Stimulated activated CD8-positive, alpha-beta memory T cell treated with anti-CD3 and anti-CD28 coated beads, Interleukin-15, amount 100 ng/mL, for 24 hours (primary cell): ENCODE measurements at regions not wholly inside any gene's neighbourhood (a gene's known extent, or its start where the extent isn't known, plus 50 kb on each side); places are given as distances from the start of the nearest gene placed in this dataset.

Source experiments
- DNase-seq: peaks from one replicate; pipeline ENCODE4 v3.0.0-alpha.2; 2020; ENCODE audit warnings: low read depth

DNA sequence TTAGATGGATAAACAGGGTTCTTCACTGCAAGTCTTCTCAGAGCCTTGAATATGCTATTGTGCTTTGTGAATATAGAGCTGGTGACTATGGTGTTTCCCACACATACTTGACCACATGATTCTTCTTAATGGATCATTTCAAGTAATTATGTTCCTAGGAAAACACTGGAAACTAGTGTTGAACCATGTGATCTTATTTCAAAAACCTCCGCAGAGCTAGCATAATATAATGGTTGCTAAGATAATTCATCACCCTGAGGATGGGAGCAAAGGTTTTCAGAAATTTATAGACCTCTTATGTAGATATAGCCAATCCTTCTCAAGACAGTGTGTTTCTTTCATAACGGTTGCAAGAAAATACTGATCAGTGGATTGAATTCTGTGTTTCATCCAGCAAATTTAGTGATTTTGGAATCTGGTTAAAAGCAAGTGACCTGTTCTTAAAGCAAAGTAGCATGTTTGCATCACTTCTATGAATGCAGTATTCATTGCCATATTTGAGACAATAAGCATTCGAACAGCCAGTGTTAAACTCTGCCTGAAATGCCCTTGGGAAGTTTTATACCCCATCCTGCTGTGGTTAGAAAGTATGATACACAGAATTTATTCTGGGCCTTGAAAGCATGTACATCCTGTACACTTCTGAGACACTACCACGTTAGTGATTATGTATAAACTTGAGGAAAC is 341.0 kb upstream of the E2F7 start:
- DNase-seq, result no peak

DNA sequence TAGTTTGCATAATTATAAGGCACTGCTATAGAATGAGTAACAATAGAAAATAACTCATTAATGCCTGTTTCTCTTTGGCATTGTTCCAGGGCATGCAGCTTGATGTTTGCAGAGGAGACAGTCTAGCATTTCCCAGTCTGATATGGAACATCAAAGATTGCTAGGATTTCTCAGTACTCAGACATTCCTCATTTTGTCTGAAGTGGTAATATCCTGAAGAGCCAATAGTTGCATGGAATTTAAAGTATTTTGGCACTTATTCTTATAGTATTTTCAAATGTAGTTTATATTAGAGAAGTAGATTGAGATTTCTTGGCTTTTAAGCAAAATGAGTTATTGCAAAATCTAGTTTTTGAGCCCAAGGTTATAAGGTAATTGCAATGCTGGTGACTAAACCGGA is 337.3 kb upstream of the E2F7 start:
- no peak for DNase-seq

DNA sequence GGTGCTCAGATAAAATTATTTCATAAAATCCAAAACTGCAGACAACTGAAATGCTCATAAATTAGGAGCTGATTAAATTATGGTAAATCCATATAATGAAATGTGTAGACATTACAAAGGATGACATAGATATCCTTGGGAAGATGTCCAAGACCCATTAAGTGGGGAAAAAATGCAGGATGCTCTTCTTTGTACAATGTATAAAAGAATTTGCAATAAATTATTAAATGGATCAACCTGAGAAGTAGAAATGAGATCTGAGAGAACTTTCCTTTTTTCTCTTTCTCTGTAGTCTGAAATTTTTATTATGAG is 336.4 kb upstream of the E2F7 start:
- DNase-seq, result no peak

DNA sequence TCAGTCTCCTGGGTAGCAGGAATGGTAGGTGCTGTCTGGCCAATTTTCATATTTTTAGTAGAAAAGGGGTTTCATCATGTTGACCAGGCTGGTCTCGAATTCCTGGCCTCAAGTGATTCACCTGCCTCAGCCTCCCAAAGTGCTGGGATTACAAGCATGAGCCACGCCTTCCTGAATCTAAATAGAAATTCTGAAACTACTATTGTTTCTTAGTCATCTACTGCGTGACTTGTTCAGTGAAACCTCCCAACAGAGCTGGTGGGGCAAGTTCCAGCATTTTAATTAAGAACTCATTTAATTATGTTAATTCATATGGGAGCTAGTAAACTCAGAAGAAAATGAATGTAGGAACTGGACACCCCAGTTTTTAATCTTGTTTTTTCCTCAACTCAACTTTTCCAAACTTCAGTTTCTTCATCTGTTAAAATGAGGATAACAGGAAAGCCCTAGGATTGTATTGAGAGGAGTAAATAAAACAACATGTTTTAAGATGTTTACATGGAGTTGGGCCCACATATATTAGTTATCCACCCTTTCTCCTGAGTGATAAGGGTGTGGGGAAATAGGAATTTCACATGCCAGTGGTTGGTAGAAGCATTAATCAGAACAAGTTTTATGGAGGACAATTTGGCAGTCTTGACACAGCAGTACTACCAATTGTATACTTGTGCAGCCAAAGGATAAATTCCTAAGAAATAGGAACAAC is 335.8 kb upstream of the E2F7 start:
- DNase-seq, result no peak

DNA sequence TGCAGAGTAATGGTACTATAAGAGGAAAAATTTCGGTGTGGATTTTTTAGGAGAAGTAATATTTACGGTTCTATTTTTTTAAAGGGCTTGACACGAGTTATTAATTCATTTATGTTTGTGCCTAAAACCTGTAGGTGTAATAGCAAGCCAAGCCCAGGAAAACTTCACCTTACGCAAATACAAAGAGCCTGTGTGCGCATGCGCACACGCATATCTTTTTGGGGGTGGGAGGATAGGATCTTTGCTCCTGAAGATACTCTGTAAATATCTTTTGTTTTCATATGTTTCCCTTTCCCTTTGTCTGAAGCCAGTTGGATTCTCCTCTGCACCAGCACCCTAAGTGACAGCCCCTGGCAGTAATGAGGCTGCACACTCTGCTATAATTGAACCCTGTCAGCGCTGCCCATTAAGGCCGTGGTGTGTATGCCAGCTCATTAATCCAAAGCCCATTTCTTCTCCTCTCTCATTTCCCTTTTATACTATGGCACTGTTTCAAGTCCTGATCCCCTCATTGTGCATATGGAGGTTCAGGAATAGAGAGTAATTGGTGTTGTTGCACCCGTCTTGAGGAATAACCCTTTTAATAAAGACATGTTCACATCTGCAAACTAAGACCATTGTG is 327.2 kb upstream of the E2F7 start:
- no peak for DNase-seq

DNA sequence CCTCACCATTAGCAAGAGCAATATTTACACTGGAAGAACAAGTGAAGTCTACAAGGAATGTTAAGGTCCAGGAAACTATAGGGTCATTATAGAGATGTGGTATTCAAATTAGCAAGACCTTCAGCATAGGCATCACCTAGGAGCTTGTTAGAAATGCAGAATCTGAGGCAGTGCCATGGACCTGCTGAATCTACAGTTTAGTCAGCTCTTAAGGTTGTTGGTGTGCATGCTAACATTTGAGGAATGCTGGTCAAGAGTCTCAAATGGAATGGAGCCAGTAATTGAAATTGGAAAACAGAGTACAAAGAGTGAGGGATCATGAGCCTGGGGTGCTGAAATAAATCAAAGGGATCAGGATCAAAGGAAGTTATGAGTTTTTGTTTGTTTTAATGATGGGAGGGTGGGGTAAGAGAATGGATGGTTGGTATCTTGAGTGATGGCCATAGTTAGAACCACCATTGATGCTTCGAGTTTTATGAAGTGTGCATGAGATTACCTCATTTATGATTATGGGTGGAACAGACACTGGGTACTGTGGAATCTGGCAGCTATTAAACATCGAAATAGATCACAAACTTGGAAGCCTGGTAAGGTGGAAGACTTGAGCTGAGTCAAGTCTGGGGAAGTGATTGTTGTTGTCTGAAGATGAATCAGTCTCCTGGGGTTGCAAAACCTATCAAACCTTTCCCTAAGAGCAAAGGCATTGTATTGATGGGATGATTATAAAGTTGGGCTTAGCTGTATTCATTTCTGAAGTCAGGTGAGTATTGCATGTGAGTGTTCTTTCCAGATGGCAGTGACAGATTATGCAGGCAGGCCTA is 323.3 kb upstream of the E2F7 start:
- DNase-seq, result no peak

DNA sequence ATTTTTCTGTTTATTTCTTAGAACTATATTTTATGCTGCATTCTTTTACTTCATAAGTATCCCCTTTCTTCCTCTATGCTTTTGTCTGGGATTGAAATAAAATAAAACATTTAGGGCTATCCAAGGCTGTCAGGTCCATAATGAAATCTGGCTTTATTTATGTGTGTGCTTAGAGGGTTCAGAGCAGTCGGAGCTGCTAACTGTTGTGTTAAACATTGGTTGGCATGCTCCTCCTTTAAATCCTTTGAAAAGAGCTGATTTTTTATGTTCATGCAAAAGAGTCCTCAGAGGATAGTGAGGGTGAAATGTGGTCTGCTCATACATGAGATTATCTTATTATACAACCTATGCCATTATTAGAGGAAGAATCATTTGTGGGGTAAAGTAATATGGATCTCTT is 322.3 kb upstream of the E2F7 start:
- DNase-seq, result no peak

DNA sequence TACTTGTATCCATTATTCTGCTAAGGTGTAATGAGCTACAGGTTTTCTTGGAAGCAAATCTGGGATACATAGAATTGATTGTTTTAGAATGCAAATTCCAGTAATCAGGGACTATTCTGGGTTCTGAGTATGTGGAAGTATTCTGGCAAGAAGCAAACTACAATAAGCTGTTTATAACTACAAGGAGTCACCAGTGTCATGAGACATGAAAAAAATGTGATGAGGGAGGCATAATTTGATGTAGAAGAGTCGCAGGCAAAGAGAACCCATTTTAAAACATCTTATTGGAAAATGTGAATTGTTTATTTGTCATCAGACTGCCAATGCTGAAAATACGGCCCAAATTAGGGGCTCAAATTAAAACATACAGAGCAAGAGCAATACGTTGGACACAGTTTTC is 321.8 kb upstream of the E2F7 start:
- no peak for DNase-seq

DNA sequence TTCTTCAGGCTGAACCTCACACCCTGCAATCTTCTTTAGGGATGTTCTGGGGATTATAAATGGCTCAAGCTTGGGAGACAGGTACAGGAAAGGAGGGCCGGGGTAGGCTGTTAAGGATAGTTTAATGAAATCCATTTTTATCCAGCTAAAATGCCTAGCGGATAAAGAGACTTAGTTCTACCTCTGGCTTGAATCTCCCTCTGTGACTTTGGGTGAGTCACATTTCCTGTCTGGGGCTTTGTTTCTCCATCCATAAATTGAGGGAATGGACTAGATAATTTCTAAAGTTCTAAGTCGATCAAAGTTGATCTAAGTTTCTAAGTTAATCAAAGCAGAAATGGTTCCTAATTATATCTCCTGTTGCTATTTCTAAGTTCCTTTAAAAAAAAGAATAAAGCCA is 319.6 kb upstream of the E2F7 start:
- DNase-seq, result no peak

DNA sequence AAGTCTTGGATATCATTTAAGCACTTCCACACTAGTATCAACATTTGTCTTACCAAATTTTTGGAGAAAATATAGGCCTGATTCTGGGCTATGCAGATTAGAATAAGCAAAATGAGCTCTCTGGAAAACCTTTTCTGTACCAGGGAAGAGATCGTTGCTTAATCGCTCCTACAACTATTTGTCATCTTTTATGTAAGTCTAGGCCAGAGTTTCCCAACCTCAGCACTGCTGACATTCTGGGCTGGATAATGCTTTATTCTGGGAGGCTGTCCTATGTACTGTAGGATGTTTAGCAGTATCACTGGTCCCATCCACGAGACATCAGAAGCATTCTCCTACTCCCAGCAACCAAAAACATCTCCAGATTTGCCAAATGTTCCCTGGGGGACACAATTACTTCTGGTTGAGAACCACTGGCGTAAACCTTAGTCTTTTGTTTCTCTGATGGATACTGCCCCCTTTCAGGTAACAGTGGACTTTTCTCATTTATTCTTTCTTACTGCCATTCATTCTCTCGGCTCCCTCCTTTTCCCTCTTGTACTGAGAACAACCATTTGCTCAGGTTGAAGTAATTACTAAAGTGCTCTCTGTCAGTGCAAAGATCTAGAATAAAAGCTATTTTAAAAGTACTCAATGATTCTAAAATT is 316.9 kb upstream of the E2F7 start:
- DNase-seq, result no peak

DNA sequence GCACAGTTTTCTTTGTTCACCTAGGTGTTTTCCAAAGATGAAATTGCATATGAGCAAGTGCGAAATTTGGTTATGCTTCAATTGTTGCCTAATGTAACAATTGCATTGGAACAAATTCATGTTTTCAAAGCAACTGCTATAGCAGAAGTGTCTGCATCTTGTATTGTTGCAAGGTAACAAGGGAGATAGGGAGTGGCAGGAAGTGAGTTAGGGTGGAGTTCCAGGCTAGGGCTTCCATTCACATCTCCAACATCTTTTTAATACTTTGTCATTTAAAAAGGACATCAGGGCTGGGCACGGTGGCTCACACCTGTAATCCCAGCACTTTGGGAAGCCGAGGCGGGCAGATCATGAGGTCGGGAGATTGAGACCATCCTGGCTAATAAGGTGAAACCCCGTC is 312.3 kb upstream of the E2F7 start:
- no peak for DNase-seq

DNA sequence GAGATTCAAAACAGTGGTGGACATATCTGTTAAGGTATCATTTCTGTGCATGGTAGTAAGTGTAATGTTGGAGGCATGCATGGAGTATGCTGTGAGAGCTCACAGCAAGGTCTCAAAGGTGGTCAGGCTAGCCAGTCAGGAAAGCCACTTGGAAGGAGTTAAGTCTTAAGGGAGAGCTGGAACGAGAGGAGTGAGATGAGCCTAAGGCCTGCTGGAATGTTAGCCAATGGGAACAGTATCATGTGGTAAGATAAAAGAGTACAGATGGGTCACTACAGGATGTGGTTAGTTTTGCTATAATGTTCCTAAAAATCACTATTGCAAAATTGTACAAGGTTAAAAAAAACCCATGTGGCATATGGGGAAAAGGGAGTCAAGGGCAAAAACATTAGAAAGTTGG is 311.7 kb upstream of the E2F7 start:
- no peak for DNase-seq

DNA sequence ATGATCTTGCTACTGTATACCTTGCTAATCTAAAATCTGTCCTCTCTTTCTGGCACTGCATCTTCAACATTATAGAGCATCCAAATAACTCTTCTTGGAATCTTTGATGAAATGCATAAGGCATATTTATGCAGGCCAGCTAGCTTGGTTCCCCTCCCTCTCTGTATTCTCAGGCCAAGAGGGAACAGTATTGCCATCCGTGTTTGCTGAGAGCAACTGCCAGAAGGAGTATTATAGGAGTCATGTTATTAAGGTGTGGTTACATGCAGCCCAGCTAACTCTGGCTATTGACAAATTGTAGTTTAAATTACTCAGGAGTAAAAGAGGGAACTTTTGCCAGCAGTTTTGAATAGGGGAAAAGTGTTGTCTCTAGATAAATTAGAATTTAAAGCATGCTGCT is 309.3 kb upstream of the E2F7 start:
- no peak for DNase-seq

DNA sequence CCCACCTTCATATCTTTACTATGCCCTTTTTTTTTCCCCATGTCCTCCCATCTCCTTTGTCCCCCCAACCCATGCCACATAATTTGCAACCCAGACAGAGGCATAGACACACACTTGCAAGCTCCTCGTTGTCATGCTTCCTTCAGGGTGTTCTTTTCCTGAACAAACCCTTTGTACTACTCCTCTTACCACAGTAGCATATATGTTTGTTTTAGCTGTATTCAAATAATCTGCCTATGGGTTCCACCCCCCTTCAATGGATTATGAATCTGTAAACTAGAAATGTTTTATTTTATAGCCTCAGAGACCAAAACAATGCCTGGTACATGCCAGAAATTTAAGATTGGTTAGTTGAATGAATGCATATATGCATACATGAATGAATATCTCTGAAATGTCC is 307.1 kb upstream of the E2F7 start:
- no peak for DNase-seq

DNA sequence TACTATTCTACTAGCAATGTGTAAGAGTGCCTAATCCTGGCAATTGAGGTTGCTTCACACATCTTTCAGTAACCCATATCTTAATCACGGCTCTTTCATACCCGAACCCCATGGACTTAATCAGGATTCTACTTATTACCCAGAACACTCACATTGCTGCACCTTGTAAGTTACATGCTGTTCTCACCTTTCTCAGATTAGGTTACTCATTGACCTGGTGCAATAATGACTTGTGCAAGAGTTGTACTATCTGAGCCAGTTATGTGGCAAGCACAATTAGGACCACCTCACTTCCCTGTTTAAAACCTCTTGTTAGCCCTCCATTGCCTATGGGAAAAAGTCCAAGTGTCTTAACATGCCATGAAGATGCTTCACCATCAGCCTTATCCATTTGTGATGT is 306.7 kb upstream of the E2F7 start:
- DNase-seq, result no peak

DNA sequence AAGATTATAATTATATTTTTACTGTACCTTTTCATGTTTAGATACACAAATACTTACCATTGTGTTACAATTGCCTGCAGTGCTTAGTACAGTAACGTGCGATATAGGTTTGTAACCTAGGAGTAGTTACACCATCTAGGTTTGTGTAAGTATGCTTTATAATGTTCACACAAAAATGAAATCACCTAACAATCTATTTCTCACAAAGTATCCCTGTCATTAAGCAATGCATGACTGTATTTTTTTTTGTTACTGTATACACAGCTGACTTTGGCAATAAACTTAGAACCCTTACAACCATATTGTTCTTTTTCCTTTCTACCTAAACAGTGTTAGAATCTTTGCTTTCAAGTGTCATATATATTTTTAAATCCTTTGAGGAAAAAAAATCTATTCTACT is 303.0 kb upstream of the E2F7 start:
- no peak for DNase-seq

DNA sequence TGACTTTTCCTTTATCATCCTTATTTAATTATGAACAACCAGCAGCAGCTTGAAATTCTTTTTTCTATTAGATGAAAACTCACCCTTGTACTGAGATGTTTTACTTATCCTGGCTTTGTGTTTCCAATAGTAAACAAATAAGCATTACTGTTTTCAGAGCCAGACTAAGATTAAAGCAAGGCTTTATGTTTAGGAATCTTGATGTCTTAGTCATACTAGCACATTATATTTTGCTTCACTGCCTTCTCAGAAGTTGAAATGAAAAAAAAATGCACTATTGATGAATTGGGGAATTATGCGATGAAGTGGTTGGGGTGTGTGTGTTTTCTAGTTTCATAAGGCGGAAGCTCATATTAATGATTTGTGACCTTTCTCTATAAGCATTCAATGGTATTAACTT is 301.2 kb upstream of the E2F7 start:
- no peak for DNase-seq

DNA sequence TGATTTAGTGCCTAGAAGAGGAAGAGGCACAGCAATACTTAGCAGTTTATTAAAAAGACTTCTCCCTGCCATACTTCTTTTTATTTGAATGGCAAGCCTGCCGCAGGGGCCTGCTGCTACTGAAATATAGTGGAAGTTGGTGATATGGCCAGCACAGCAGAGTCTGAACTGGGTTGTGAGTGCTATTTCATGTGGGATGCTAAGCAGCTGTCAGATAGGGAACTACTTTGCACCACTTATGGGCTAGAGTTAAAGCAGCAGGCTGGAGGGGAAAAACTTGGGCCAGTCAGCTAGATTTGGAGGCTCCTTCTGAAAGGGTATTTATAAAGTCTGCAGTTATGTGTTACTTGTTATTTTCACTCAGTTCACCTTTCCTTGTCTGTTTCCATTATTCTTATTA is 299.0 kb upstream of the E2F7 start:
- DNase-seq, result no peak

DNA sequence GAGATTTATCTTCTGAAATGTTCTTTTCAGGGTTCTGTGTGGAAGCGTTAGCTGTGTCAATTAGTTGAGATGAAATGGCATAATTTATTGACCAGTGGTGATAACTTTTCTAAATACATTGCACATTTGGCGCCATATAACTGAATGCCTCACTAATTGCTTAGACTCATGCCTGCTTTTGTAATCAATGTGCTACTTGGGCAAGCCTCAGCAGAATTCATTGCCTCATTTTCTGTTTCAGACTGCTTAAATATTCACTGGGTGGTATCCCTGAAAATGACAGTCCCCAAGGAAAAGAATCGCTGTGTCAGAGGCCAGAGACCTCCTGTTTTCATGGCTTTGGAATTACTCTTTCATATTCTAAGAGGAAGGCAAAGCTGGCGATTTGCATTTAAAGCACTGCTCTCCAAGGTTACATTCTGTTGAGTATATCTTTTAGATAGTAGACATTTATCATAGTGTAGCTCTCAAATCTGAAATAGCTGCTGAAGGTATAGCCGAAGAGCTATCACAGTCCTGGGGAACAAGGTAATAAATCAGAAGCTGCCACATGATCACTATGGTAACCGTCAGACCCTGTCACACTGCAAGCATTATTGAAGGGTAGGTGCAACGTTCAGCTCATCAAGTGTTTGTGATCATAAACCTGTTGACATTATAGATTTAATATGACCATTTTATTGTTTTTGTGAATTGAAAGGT is 297.3 kb upstream of the E2F7 start:
- no peak for DNase-seq

DNA sequence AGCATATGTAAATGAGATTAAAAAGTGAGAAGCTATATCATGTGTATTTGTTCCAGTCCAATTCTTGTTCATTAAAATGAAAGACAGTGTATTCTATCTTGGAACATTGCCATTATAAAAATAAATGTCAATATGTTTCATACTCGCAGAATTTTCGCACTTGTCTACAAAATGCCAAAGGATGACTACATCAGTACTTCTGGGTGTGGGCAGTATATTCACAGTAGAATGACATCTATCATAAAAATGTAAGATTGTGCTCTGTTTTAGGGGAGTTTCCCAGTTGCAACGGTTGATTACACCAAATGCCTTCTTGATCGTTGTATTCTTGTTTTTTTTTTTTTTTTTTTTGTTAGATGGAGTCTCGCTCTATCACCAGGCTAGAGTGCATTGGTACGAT is 292.3 kb upstream of the E2F7 start:
- DNase-seq, result no peak

DNA sequence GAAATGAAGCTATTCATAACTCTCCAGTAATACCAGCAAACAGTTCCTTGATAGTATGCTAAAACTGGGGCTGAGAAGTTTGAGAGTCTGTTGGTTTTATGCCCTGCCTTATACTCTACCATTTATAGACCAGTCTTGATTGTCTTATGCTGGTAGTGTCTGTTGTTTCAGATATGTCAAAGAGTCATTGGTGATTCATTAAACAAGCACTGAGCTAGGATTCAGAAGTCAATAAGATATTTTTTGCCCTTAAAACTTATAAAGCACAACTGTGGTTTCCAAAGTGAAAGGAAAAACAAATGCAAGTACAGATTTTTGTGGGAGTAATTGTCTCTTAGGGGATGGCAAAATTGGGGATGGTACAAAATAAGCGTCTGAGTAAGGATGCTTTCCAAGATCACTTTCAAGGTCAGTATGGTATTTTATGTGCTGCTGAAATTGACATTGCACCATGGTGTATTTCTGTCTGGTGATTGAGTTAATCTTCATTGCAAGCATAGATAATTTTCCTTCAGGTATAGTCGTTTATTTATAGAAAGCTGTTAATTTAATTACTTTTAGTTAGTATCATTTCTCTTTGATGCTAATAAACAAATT is 289.5 kb upstream of the E2F7 start:
- no peak for DNase-seq

DNA sequence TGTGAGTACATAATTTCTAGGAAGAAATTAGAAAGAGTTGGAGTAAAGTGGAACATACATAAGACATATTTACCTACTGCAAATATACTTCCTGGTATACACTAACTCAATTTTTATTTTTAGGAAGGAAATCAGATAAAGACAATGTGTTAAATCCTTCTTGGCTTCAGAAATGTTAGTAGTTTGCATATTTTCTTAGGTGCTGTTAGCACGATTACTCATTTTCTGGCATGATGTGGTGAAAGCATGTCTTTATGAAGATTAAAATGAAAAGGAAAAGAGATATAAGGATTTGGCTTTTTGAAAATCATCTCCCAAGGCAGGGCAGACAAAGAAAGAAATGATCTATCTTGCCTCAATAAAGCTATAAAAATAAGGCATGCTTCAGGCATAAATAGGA is 287.6 kb upstream of the E2F7 start:
- DNase-seq, result no peak
